ENCODE measurements at regions not wholly inside any gene's neighbourhood (a gene's known extent, or its start where the extent isn't known, plus 50 kb on each side); places are given as distances from the start of the nearest gene placed in this dataset.
A peak's percentile ranks its signal among the peaks of the same experiment; 100 is the strongest.

GRCh38 chr4:129545599-129546278 is 449.8 kb downstream of the C4orf33 start:
- Histone ChIP-seq H3K4me1 (peaks cover 20% of the 10 kb centered on the region), H3K27me3 (ENCODE audit: low read depth) (no peaks in the 10 kb centered on the region), H3K27ac (replicated peaks) (peak overlapping the region; percentile 77), H3K4me3 (peak overlapping the region; percentile 4), H3K36me3 (no peaks in the 10 kb centered on the region), H3K9me3 (replicated peaks) (no peaks in the 10 kb centered on the region)
- intact Hi-C loops (cut with micrococcal nuclease): no loop called here
- TF ChIP-seq CTCF (IDR thresholded peaks at IDR 0.05; ENCODE audit: borderline replicate concordance): no peak
- DNase-seq: peak; percentile 75

GRCh38 chr4:129546531-129546930 is 450.6 kb downstream of the C4orf33 start:
- TF ChIP-seq CTCF (IDR thresholded peaks at IDR 0.05; ENCODE audit: borderline replicate concordance): no peak
- Histone ChIP-seq H3K27ac (replicated peaks) (peak overlapping the region; percentile 77), H3K4me3 (no peak overlapping the region), H3K4me1 (peaks cover 20% of the 10 kb centered on the region), H3K9me3 (replicated peaks) (no peaks in the 10 kb centered on the region), H3K36me3 (no peaks in the 10 kb centered on the region), H3K27me3 (ENCODE audit: low read depth) (no peaks in the 10 kb centered on the region)
- intact Hi-C loops (cut with micrococcal nuclease): no loop called here
- no peak for DNase-seq

GRCh38 chr4:129550281-129550785 is 454.4 kb downstream of the C4orf33 start:
- H3K27me3 ChIP-seq (ENCODE audit: low read depth): no peaks in the 10 kb centered on the region
- H3K4me3 ChIP-seq: no peak overlapping the region
- no peak for TF ChIP-seq CTCF (IDR thresholded peaks at IDR 0.05; ENCODE audit: borderline replicate concordance)
- H3K36me3 ChIP-seq: no peaks in the 10 kb centered on the region
- no peak overlapping the region for H3K27ac ChIP-seq (replicated peaks)
- intact Hi-C loops (cut with micrococcal nuclease): no loop called here
- no peak for DNase-seq
- no peaks in the 10 kb centered on the region for H3K9me3 ChIP-seq (replicated peaks)
- peaks cover 15% of the 10 kb centered on the region for H3K4me1 ChIP-seq

- no peak overlapping the region for H3K27ac ChIP-seq (replicated peaks)
- H3K36me3 ChIP-seq: no peaks in the 10 kb centered on the region
- H3K4me3 ChIP-seq: no peak overlapping the region
- intact Hi-C loops (cut with micrococcal nuclease): no loop called here
- H3K27me3 ChIP-seq (ENCODE audit: low read depth): no peaks in the 10 kb centered on the region
- H3K4me1 ChIP-seq: no peaks in the 10 kb centered on the region
- no peak for DNase-seq
- TF ChIP-seq CTCF (IDR thresholded peaks at IDR 0.05; ENCODE audit: borderline replicate concordance): no peak
- H3K9me3 ChIP-seq (replicated peaks): no peaks in the 10 kb centered on the region
Observed at GRCh38 chr4:129561280-129561679, 465.3 kb downstream of the C4orf33 start.

GRCh38 chr4:129561886-129562671 is 466.1 kb downstream of the C4orf33 start:
- Histone ChIP-seq H3K4me1 (no peaks in the 10 kb centered on the region), H3K4me3 (no peak overlapping the region), H3K27ac (replicated peaks) (no peak overlapping the region), H3K27me3 (ENCODE audit: low read depth) (no peaks in the 10 kb centered on the region), H3K36me3 (no peaks in the 10 kb centered on the region), H3K9me3 (replicated peaks) (no peaks in the 10 kb centered on the region)
- TF ChIP-seq CTCF (IDR thresholded peaks at IDR 0.05; ENCODE audit: borderline replicate concordance): no peak
- no peak for DNase-seq
- intact Hi-C loops (cut with micrococcal nuclease): no loop called here

Data from left ventricle myocardium inferior (tissue), 1 donor.